Liver (tissue), 8 donors: ENCODE measurements at regions not wholly inside any gene's neighbourhood (a gene's known extent, or its start where the extent isn't known, plus 50 kb on each side); places are given as distances from the start of the nearest gene placed in this dataset.

Experiments used
- DNase-seq: peaks from one replicate; pipeline ENCODE4 v3.0.0-alpha.2; 2017; ENCODE audit warnings: low spot score
- H3K27ac ChIP-seq, 2 donors: one replicate each; pipeline ENCODE4 v1.7.0; 2013; ENCODE audit warnings: inconsistent platforms in 2 of 2, low read length in 2 of 2, control low read depth in 1 of 2, low read depth in 1 of 2, mild to moderate bottlenecking in 1 of 2
- H3K27me3 ChIP-seq, 4 donors: one replicate each; pipeline versions ENCODE4 v1.6.1 to v1.7.0; 2013; ENCODE audit warnings: low read length in 3 of 4, inconsistent platforms in 1 of 4, mild to moderate bottlenecking in 1 of 4, moderate library complexity in 1 of 4; ENCODE audit not compliant: control insufficient read depth in 4 of 4, insufficient read depth in 4 of 4
- H3K36me3 ChIP-seq, 4 donors: one replicate each; pipeline versions ENCODE4 v1.6.1 to v1.7.0; 2013; ENCODE audit warnings: low read length in 3 of 4, mild to moderate bottlenecking in 3 of 4, low read depth in 1 of 4, moderate library complexity in 1 of 4; ENCODE audit not compliant: control insufficient read depth in 4 of 4, insufficient read depth in 3 of 4
- H3K4me1 ChIP-seq, 4 donors: one replicate each; pipeline versions ENCODE4 v1.6.1 to v1.7.0; 2013; ENCODE audit warnings: low read length in 3 of 4, mild to moderate bottlenecking in 3 of 4, moderate library complexity in 1 of 4; ENCODE audit not compliant: control insufficient read depth in 4 of 4, insufficient read depth in 4 of 4
- H3K4me3 ChIP-seq, 3 donors: one replicate each; pipeline versions ENCODE4 v1.6.1 to v1.7.0; 2013; ENCODE audit warnings: low read length in 3 of 3, control low read depth in 1 of 3, low read depth in 1 of 3, mild to moderate bottlenecking in 1 of 3
- H3K9ac ChIP-seq, 2 donors: one replicate each; pipeline ENCODE4 v1.7.0; 2013; ENCODE audit warnings: low read length in 2 of 2, mild to moderate bottlenecking in 2 of 2, moderate library complexity in 2 of 2, control low read depth in 1 of 2, low read depth in 1 of 2
- H3K9me3 ChIP-seq, 4 donors: one replicate each; pipeline versions ENCODE4 v1.6.1 to v1.7.0; 2013; ENCODE audit warnings: low read length in 3 of 4; ENCODE audit not compliant: control insufficient read depth in 4 of 4
- EGR1 ChIP-seq, 2 donors: IDR thresholded peaks; 2 replicates each; pipeline ENCODE4 v1.6.1; 2016 to 2018; ENCODE audit warnings: antibody characterized with exemption in 2 of 2, low read depth in 2 of 2
- FOXA1 ChIP-seq: IDR thresholded peaks from 2 replicates; pipeline ENCODE4 v1.6.1; 2016; ENCODE audit warnings: antibody characterized with exemption
- FOXA2 ChIP-seq: IDR thresholded peaks from 2 replicates; pipeline ENCODE4 v1.6.1; 2016; ENCODE audit warnings: antibody characterized with exemption
- GABPA ChIP-seq, 2 donors: IDR thresholded peaks in 1 of 2; conservative IDR thresholded peaks in 1 of 2; 2 replicates each; pipeline ENCODE4 v1.6.1; 2016; ENCODE audit warnings: antibody characterized with exemption in 2 of 2, mild to moderate bottlenecking in 1 of 2, moderate library complexity in 1 of 2
- HNF4G ChIP-seq: IDR thresholded peaks from 2 replicates; pipeline ENCODE4 v1.6.1; 2016; ENCODE audit warnings: antibody characterized with exemption
- JUND ChIP-seq, 2 donors: IDR thresholded peaks; 2 replicates each; pipeline ENCODE4 v1.6.1; 2016; ENCODE audit warnings: antibody characterized with exemption in 2 of 2
- RAD21 ChIP-seq, 2 donors: IDR thresholded peaks; 2 replicates each; pipeline ENCODE4 v1.6.1; 2016; ENCODE audit warnings: antibody characterized with exemption in 2 of 2, mild to moderate bottlenecking in 2 of 2
- RXRA ChIP-seq, 2 donors: IDR thresholded peaks; 2 replicates each; pipeline ENCODE4 v1.6.1; 2017 to 2018; ENCODE audit warnings: antibody characterized with exemption in 2 of 2, mild to moderate bottlenecking in 1 of 2
- SP1 ChIP-seq: IDR thresholded peaks from 2 replicates; pipeline ENCODE4 v1.6.1; 2018; ENCODE audit warnings: antibody characterized with exemption, mild to moderate bottlenecking
- TAF1 ChIP-seq: conservative IDR thresholded peaks from 2 replicates; pipeline ENCODE4 v1.6.1; 2016; ENCODE audit warnings: antibody characterized with exemption, mild to moderate bottlenecking
- YY1 ChIP-seq: IDR thresholded peaks from 2 replicates; pipeline ENCODE4 v1.6.1; 2016; ENCODE audit warnings: antibody characterized with exemption, mild to moderate bottlenecking
- WGBS: extraction: QIAGEN DNeasy Blood & Tissue Kit; methylation state at CpG from one replicate; pipeline ENCODE4 v1.1.7; 2013; 5-methylcytosine and 5-hydroxymethylcytosine counted together
- TF ChIP-seq, protein P1 (sequence below): IDR thresholded peaks from 2 replicates; pipeline ENCODE4 v1.6.1; 2016; ENCODE audit warnings: antibody characterized with exemption
- TF ChIP-seq, protein P2 (sequence below): IDR thresholded peaks from 2 replicates; pipeline ENCODE4 v1.6.1; 2016; ENCODE audit warnings: antibody characterized with exemption, mild to moderate bottlenecking
- TF ChIP-seq, protein P3 (sequence below): fragments of 150-350 bp; IDR thresholded peaks from 2 replicates; pipeline ENCODE4 v1.5.1; 2017; ENCODE audit warnings: improper control_type of control experiment, low read depth, low read length; ENCODE audit not compliant: missing input control
- TF ChIP-seq, protein P4 (sequence below): IDR thresholded peaks from 2 replicates; pipeline ENCODE4 v1.6.1; 2016; ENCODE audit warnings: antibody characterized with exemption
- donor health status: healthy.
- donor health status: healthy.
- donor health status: healthy.
- donor health status: healthy.
- donor health status: healthy.

- peaks cover 0 to 2% (median 0%) of the 10 kb centered on the region in 4 donors for H3K9me3 ChIP-seq
- H3K9ac ChIP-seq = no peak overlapping the region
- no peaks in the 10 kb centered on the region for H3K36me3 ChIP-seq
- TF ChIP-seq, protein P1, sequence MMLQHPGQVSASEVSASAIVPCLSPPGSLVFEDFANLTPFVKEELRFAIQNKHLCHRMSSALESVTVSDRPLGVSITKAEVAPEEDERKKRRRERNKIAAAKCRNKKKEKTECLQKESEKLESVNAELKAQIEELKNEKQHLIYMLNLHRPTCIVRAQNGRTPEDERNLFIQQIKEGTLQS = no peak
- TF ChIP-seq RXRA (IDR thresholded peaks at IDR 0.05) (no peak), FOXA2 (no peak), EGR1 (IDR thresholded peaks at IDR 0.05; ENCODE audit: low read depth in 2 of 2) (no peak), FOXA1 (no peak), RAD21 (IDR thresholded peaks at IDR 0.05) (no peak), HNF4G (no peak), YY1 (no peak), SP1 (no peak), GABPA (IDR thresholded peaks at IDR 0.05 in 1 of 2, conservative IDR thresholded peaks at IDR 0.05 in 1 of 2) (no peak), JUND (IDR thresholded peaks at IDR 0.05) (no peak), TAF1 (no peak)
- TF ChIP-seq, protein P2, sequence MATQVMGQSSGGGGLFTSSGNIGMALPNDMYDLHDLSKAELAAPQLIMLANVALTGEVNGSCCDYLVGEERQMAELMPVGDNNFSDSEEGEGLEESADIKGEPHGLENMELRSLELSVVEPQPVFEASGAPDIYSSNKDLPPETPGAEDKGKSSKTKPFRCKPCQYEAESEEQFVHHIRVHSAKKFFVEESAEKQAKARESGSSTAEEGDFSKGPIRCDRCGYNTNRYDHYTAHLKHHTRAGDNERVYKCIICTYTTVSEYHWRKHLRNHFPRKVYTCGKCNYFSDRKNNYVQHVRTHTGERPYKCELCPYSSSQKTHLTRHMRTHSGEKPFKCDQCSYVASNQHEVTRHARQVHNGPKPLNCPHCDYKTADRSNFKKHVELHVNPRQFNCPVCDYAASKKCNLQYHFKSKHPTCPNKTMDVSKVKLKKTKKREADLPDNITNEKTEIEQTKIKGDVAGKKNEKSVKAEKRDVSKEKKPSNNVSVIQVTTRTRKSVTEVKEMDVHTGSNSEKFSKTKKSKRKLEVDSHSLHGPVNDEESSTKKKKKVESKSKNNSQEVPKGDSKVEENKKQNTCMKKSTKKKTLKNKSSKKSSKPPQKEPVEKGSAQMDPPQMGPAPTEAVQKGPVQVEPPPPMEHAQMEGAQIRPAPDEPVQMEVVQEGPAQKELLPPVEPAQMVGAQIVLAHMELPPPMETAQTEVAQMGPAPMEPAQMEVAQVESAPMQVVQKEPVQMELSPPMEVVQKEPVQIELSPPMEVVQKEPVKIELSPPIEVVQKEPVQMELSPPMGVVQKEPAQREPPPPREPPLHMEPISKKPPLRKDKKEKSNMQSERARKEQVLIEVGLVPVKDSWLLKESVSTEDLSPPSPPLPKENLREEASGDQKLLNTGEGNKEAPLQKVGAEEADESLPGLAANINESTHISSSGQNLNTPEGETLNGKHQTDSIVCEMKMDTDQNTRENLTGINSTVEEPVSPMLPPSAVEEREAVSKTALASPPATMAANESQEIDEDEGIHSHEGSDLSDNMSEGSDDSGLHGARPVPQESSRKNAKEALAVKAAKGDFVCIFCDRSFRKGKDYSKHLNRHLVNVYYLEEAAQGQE = no peak
- TF ChIP-seq, protein P3, sequence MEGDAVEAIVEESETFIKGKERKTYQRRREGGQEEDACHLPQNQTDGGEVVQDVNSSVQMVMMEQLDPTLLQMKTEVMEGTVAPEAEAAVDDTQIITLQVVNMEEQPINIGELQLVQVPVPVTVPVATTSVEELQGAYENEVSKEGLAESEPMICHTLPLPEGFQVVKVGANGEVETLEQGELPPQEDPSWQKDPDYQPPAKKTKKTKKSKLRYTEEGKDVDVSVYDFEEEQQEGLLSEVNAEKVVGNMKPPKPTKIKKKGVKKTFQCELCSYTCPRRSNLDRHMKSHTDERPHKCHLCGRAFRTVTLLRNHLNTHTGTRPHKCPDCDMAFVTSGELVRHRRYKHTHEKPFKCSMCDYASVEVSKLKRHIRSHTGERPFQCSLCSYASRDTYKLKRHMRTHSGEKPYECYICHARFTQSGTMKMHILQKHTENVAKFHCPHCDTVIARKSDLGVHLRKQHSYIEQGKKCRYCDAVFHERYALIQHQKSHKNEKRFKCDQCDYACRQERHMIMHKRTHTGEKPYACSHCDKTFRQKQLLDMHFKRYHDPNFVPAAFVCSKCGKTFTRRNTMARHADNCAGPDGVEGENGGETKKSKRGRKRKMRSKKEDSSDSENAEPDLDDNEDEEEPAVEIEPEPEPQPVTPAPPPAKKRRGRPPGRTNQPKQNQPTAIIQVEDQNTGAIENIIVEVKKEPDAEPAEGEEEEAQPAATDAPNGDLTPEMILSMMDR = no peak
- TF ChIP-seq, protein P4, sequence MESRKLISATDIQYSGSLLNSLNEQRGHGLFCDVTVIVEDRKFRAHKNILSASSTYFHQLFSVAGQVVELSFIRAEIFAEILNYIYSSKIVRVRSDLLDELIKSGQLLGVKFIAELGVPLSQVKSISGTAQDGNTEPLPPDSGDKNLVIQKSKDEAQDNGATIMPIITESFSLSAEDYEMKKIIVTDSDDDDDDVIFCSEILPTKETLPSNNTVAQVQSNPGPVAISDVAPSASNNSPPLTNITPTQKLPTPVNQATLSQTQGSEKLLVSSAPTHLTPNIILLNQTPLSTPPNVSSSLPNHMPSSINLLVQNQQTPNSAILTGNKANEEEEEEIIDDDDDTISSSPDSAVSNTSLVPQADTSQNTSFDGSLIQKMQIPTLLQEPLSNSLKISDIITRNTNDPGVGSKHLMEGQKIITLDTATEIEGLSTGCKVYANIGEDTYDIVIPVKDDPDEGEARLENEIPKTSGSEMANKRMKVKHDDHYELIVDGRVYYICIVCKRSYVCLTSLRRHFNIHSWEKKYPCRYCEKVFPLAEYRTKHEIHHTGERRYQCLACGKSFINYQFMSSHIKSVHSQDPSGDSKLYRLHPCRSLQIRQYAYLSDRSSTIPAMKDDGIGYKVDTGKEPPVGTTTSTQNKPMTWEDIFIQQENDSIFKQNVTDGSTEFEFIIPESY = no peak
- no peaks in the 10 kb centered on the region for H3K4me1 ChIP-seq
- no peak overlapping the region for H3K4me3 ChIP-seq
- H3K27ac ChIP-seq = no peak overlapping the region
- H3K27me3 ChIP-seq = no peaks in the 10 kb centered on the region
- 60% methylated on average over 1 of the region's 1 CpG for WGBS
- DNase-seq = no peak
These were observed 427.9 kb downstream of the CCDC91 start for GRCh38 chr12:28618171-28618570.

GRCh38 chr12:28618772-28619171 lies 428.5 kb downstream of the CCDC91 start:
- H3K4me1 ChIP-seq = no peaks in the 10 kb centered on the region
- DNase-seq = no peak
- H3K27me3 ChIP-seq = no peaks in the 10 kb centered on the region
- WGBS = 85% methylated on average over 3 of the region's 3 CpGs
- no peak overlapping the region for H3K27ac ChIP-seq
- TF ChIP-seq RAD21 (IDR thresholded peaks at IDR 0.05) = no peak
- TF ChIP-seq, protein P4 = no peak
- TF ChIP-seq FOXA1 = no peak
- TF ChIP-seq EGR1 (IDR thresholded peaks at IDR 0.05; ENCODE audit: low read depth in 2 of 2) = no peak
- TF ChIP-seq, protein P3 = no peak
- TF ChIP-seq, protein P1 = no peak
- TF ChIP-seq GABPA (IDR thresholded peaks at IDR 0.05 in 1 of 2, conservative IDR thresholded peaks at IDR 0.05 in 1 of 2) = no peak
- TF ChIP-seq SP1 = no peak
- H3K9ac ChIP-seq = no peak overlapping the region
- no peaks in the 10 kb centered on the region for H3K36me3 ChIP-seq
- H3K4me3 ChIP-seq = no peak overlapping the region
- H3K9me3 ChIP-seq = peaks cover 0 to 2% (median 0%) of the 10 kb centered on the region in 4 donors
